ENCODE measurements at regions not wholly inside any gene's neighbourhood (a gene's known extent, or its start where the extent isn't known, plus 50 kb on each side); places are given as distances from the start of the nearest gene placed in this dataset.

DNA sequence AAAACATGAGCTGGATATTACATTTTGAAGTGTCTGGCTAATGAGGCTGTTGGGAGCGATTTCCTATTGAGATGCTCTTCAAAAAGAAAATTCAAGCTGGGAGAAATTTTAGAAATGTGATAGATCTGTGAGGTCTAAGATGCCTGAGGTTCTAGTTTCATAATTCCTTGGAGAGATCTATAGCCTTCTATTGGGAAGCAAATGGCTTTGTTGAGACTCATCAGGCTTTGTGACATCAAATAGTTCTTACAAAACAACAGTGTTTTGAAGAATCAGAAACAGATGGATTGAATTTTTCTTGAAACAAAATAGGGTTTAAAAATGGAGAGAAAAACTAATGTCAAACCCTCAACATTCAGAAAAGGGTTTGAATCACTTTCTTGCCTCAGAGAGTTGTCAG lies 292.9 kb downstream of the NNT start:
- TF ChIP-seq CTCF (conservative IDR thresholded peaks at IDR 0.05): no peak
- H3K27me3 ChIP-seq (ENCODE audit: control insufficient read depth, insufficient read depth, low read length, poor library complexity, severe bottlenecking): no peaks in the 10 kb centered on the region
- H3K27ac Mint-ChIP-seq: no peak overlapping the region
- no peak overlapping the region for H3K27ac ChIP-seq (ENCODE audit: low read depth, low read length)
- H3K27me3 Mint-ChIP-seq (ENCODE audit: insufficient read depth): no peaks in the 10 kb centered on the region
- H3K4me3 ChIP-seq (ENCODE audit: low read length): no peak overlapping the region
- H3K9me3 ChIP-seq (ENCODE audit: control insufficient read depth, low read length): no peaks in the 10 kb centered on the region
- no peaks in the 10 kb centered on the region for H3K4me1 ChIP-seq (ENCODE audit: control insufficient read depth, insufficient read depth, low read length)
- H3K36me3 Mint-ChIP-seq (ENCODE audit: low read depth): no peaks in the 10 kb centered on the region
- H3K4me1 Mint-ChIP-seq: peaks cover 7% of the 10 kb centered on the region
- 88 to 95% methylated on average over 1 of the region's 1 CpG for WGBS, 2 experiments (ENCODE audit: insufficient coverage in 1 of 2, insufficient read length in 1 of 2)
- DNase-seq: no peak
- H3K4me3 Mint-ChIP-seq: no peak overlapping the region
- no peak overlapping the region for H3K9ac ChIP-seq (ENCODE audit: extremely low read depth, low read length, poor library complexity, severe bottlenecking)
- H3K9me3 Mint-ChIP-seq: no peaks in the 10 kb centered on the region
- H3K36me3 ChIP-seq (ENCODE audit: control insufficient read depth, insufficient read depth, low read length): no peaks in the 10 kb centered on the region

GRCh38 chr5:43893951-43894684 lies 291.1 kb downstream of the NNT start:
- Mint-ChIP-seq H3K9me3 (no peaks in the 10 kb centered on the region), H3K4me3 (no peak overlapping the region)
- 93% methylated on average over 4 of the region's 4 CpGs; no CpG with 5 or more reads in 1 of the 2 experiments for WGBS, 2 experiments (ENCODE audit: insufficient coverage in 1 of 2, insufficient read length in 1 of 2)

GRCh38 chr5:43891112-43891511 lies 288.1 kb downstream of the NNT start:
- no peak overlapping the region for H3K4me3 ChIP-seq (ENCODE audit: low read length)
- H3K4me3 Mint-ChIP-seq: no peak overlapping the region

More at GRCh38 chr5:43893951-43894684, 291.1 kb downstream of the NNT start:
- Histone ChIP-seq H3K4me3 (ENCODE audit: low read length) (no peak overlapping the region), H3K9ac (ENCODE audit: extremely low read depth, low read length, poor library complexity, severe bottlenecking) (no peak overlapping the region), H3K9me3 (ENCODE audit: control insufficient read depth, low read length) (no peaks in the 10 kb centered on the region), H3K36me3 (ENCODE audit: control insufficient read depth, insufficient read depth, low read length) (no peaks in the 10 kb centered on the region), H3K27me3 (ENCODE audit: control insufficient read depth, insufficient read depth, low read length, poor library complexity, severe bottlenecking) (no peaks in the 10 kb centered on the region), H3K27ac (ENCODE audit: low read depth, low read length) (no peak overlapping the region), H3K4me1 (ENCODE audit: control insufficient read depth, insufficient read depth, low read length) (no peaks in the 10 kb centered on the region)
- no peak for DNase-seq
- H3K4me1 Mint-ChIP-seq: peaks cover 11% of the 10 kb centered on the region
- H3K36me3 Mint-ChIP-seq (ENCODE audit: low read depth): no peaks in the 10 kb centered on the region
- no peak for TF ChIP-seq CTCF (conservative IDR thresholded peaks at IDR 0.05)
- no peaks in the 10 kb centered on the region for H3K27me3 Mint-ChIP-seq (ENCODE audit: insufficient read depth)
- H3K27ac Mint-ChIP-seq: no peak overlapping the region

More at GRCh38 chr5:43891112-43891511, 288.1 kb downstream of the NNT start:
- Histone ChIP-seq H3K27ac (ENCODE audit: low read depth, low read length) (no peak overlapping the region), H3K27me3 (ENCODE audit: control insufficient read depth, insufficient read depth, low read length, poor library complexity, severe bottlenecking) (no peaks in the 10 kb centered on the region), H3K36me3 (ENCODE audit: control insufficient read depth, insufficient read depth, low read length) (no peaks in the 10 kb centered on the region), H3K9ac (ENCODE audit: extremely low read depth, low read length, poor library complexity, severe bottlenecking) (no peak overlapping the region), H3K4me1 (ENCODE audit: control insufficient read depth, insufficient read depth, low read length) (no peaks in the 10 kb centered on the region), H3K9me3 (ENCODE audit: control insufficient read depth, low read length) (no peaks in the 10 kb centered on the region)
- H3K27ac Mint-ChIP-seq: no peak overlapping the region
- no peak for DNase-seq
- peaks cover 11% of the 10 kb centered on the region for H3K4me1 Mint-ChIP-seq
- no peaks in the 10 kb centered on the region for H3K27me3 Mint-ChIP-seq (ENCODE audit: insufficient read depth)
- TF ChIP-seq CTCF (conservative IDR thresholded peaks at IDR 0.05): no peak
- H3K36me3 Mint-ChIP-seq (ENCODE audit: low read depth): no peaks in the 10 kb centered on the region
- no peaks in the 10 kb centered on the region for H3K9me3 Mint-ChIP-seq
- 90 to 100% methylated on average over 1 of the region's 1 CpG for WGBS, 2 experiments (ENCODE audit: insufficient coverage in 1 of 2, insufficient read length in 1 of 2)

Data from endodermal cell (in vitro differentiated cells).